ENCODE measurements at regions not wholly inside any gene's neighbourhood (a gene's known extent, or its start where the extent isn't known, plus 50 kb on each side); places are given as distances from the start of the nearest gene placed in this dataset.

- DNase-seq (ENCODE audit: unreplicated experiment), result peak; percentile 71
- ChIA-PET CTCF (interaction anchor here (0.5 to 1.4 kb wide), 6 partner anchors 8 to 344 kb away, joined by 3 to 6 read pairs (median 4); no protein-coding TSS in a partner anchor), POLR2A (interaction anchor here (0.6 to 0.7 kb wide), 2 partner anchors 26 to 90 kb away, joined by 3 read pairs; no protein-coding TSS in a partner anchor)
- no TSS peak for BruUV-seq (replicated peaks)
- peaks cover 6% of the 10 kb centered on the region for H3K36me3 Mint-ChIP-seq (ENCODE audit: insufficient read depth, unreplicated experiment)
- H3K9me3 Mint-ChIP-seq (ENCODE audit: unreplicated experiment), result no peaks in the 10 kb centered on the region
- H3K4me3 Mint-ChIP-seq (ENCODE audit: unreplicated experiment), result no peak overlapping the region
- intact Hi-C loops (cut with micrococcal nuclease), result no loop called here
- peak overlapping the region; percentile 81 for H3K27ac Mint-ChIP-seq (ENCODE audit: low read depth, unreplicated experiment)
- H3K4me1 Mint-ChIP-seq (ENCODE audit: insufficient read depth, unreplicated experiment), result peaks cover 18% of the 10 kb centered on the region
- no peak for TF ChIP-seq CTCF (IDR thresholded peaks at IDR 0.05; ENCODE audit: unreplicated experiment)
- H3K27me3 Mint-ChIP-seq (ENCODE audit: insufficient read depth, unreplicated experiment), result no peaks in the 10 kb centered on the region
Measured at GRCh38 chr3:46098319-46098761, 71.1 kb upstream of the XCR1 start.

GRCh38 chr3:46097691-46098241 lies 70.5 kb upstream of the XCR1 start:
- peak overlapping the region; percentile 81 for H3K27ac Mint-ChIP-seq (ENCODE audit: low read depth, unreplicated experiment)
- POLR2A ChIA-PET, result interaction anchor here (0.6 kb wide), 1 partner anchor 26 kb away, joined by 3 read pairs; no protein-coding TSS in a partner anchor

GRCh38 chr3:46096781-46097180 lies 69.5 kb upstream of the XCR1 start:
- peak overlapping the region; percentile 81 for H3K27ac Mint-ChIP-seq (ENCODE audit: low read depth, unreplicated experiment)
- BruUV-seq (replicated peaks), result no TSS peak
- POLR2A ChIA-PET, result interaction anchor here (0.6 kb wide), 2 partner anchors 13 to 257 kb away, joined by 3 read pairs; no protein-coding TSS in a partner anchor
- TF ChIP-seq CTCF (IDR thresholded peaks at IDR 0.05; ENCODE audit: unreplicated experiment), result no peak
- H3K4me1 Mint-ChIP-seq (ENCODE audit: insufficient read depth, unreplicated experiment), result peaks cover 18% of the 10 kb centered on the region
- H3K27me3 Mint-ChIP-seq (ENCODE audit: insufficient read depth, unreplicated experiment), result no peaks in the 10 kb centered on the region
- peaks cover 6% of the 10 kb centered on the region for H3K36me3 Mint-ChIP-seq (ENCODE audit: insufficient read depth, unreplicated experiment)
- H3K4me3 Mint-ChIP-seq (ENCODE audit: unreplicated experiment), result no peak overlapping the region
- intact Hi-C loops (cut with micrococcal nuclease), result no loop called here
- no peaks in the 10 kb centered on the region for H3K9me3 Mint-ChIP-seq (ENCODE audit: unreplicated experiment)
- DNase-seq (ENCODE audit: unreplicated experiment), result no peak
- CTCF ChIA-PET, result interaction anchor here (0.7 to 1.0 kb wide), 3 partner anchors 18 to 1010 kb away, joined by 3 to 5 read pairs (median 3); no protein-coding TSS in a partner anchor

More at GRCh38 chr3:46097691-46098241, 70.5 kb upstream of the XCR1 start:
- Mint-ChIP-seq H3K27me3 (ENCODE audit: insufficient read depth, unreplicated experiment) (no peaks in the 10 kb centered on the region), H3K4me1 (ENCODE audit: insufficient read depth, unreplicated experiment) (peaks cover 18% of the 10 kb centered on the region), H3K4me3 (ENCODE audit: unreplicated experiment) (no peak overlapping the region), H3K9me3 (ENCODE audit: unreplicated experiment) (no peaks in the 10 kb centered on the region), H3K36me3 (ENCODE audit: insufficient read depth, unreplicated experiment) (peaks cover 6% of the 10 kb centered on the region)
- BruUV-seq (replicated peaks), result no TSS peak
- CTCF ChIA-PET, result interaction anchor here (0.5 to 1.2 kb wide), 4 partner anchors 9 to 280 kb away, joined by 3 to 5 read pairs (median 4); no protein-coding TSS in a partner anchor
- intact Hi-C loops (cut with micrococcal nuclease), result no loop called here
- no peak for TF ChIP-seq CTCF (IDR thresholded peaks at IDR 0.05; ENCODE audit: unreplicated experiment)
- peak; percentile 62 for DNase-seq (ENCODE audit: unreplicated experiment)

- intact Hi-C loops (cut with micrococcal nuclease), result no loop called here
- POLR2A ChIA-PET, result interaction anchor here (0.6 kb wide), 1 partner anchor 13 kb away, joined by 3 read pairs; no protein-coding TSS in a partner anchor
Measured at GRCh38 chr3:46096336-46096735, 69.1 kb upstream of the XCR1 start.

More at GRCh38 chr3:46096336-46096735, 69.1 kb upstream of the XCR1 start:
- Mint-ChIP-seq H3K27me3 (ENCODE audit: insufficient read depth, unreplicated experiment) (no peaks in the 10 kb centered on the region), H3K9me3 (ENCODE audit: unreplicated experiment) (no peaks in the 10 kb centered on the region), H3K4me3 (ENCODE audit: unreplicated experiment) (no peak overlapping the region), H3K4me1 (ENCODE audit: insufficient read depth, unreplicated experiment) (peaks cover 18% of the 10 kb centered on the region), H3K36me3 (ENCODE audit: insufficient read depth, unreplicated experiment) (peaks cover 6% of the 10 kb centered on the region), H3K27ac (ENCODE audit: low read depth, unreplicated experiment) (no peak overlapping the region)
- no peak for DNase-seq (ENCODE audit: unreplicated experiment)
- TF ChIP-seq CTCF (IDR thresholded peaks at IDR 0.05; ENCODE audit: unreplicated experiment), result no peak
- BruUV-seq (replicated peaks), result no TSS peak
- CTCF ChIA-PET, result interaction anchor here (0.6 to 1.0 kb wide), 3 partner anchors 17 to 1011 kb away, joined by 3 to 4 read pairs (median 3); no protein-coding TSS in a partner anchor

Data from MCF 10A (cell line).